K562 (cell line): ENCODE measurements at regions not wholly inside any gene's neighbourhood (a gene's known extent, or its start where the extent isn't known, plus 50 kb on each side); places are given as distances from the start of the nearest gene placed in this dataset.
"Not testable (repeated sequence)": the region's sequence is repeated elsewhere in the genome, so short reads cannot be mapped to it uniquely, and the experiment has no call there.

Experiments used
- ATAC-seq: fragments of 200-7000 bp; cut with Tn5 transposase; 3 replicates; pipeline ENCODE4 v1.9.1; 2020; ENCODE audit warnings: moderate library complexity
- BruUV-seq: library from RNA; stranded (reverse); fragments of 400-500 nt; replicated peaks from 2 replicates; lab custom pipeline; 2021; lab: Mats Ljungman, UMichigan
- CTCF ChIA-PET: fragments of 300-600 bp; formaldehyde crosslinking; extraction: SDS; loops from one replicate; lab custom pipeline; 2021; ENCODE audit warnings: low intra/inter-chr PET ratio; lab: Yijun Ruan, JAX
- POLR2A ChIA-PET: fragments of 300-600, 350-650 bp; sonication (Branson Sonifier 250); formaldehyde crosslinking; extraction: SDS; loops from one replicate; lab custom pipeline; 2021; ENCODE audit warnings: antibody characterized with exemption, inconsistent platforms; lab: Yijun Ruan, JAX
- DNase-seq, 4 experiments: peaks; one replicate each; pipeline versions ENCODE4 v3.0.0 to v3.0.0-alpha.2; 2011 to 2018; ENCODE audit warnings: low spot score in 3 of 4, mixed read lengths in 3 of 4; ENCODE audit errors: extremely low read depth in 1 of 4
- FAIRE-seq: peaks from 2 replicates; lab custom pipeline; 2011; peaks lifted over from hg19 to GRCh38; lab: Jason Lieb, UNC
- H2AFZ ChIP-seq: 2 replicates; pipeline ENCODE4 v1.6.0; 2011; ENCODE audit warnings: low read depth, low read length, control low read depth, inconsistent platforms
- H3K27ac ChIP-seq: fragments of 200-600 bp; 3 replicates; pipeline ENCODE4 v1.8.0; 2011; ENCODE audit warnings: low read depth, mild to moderate bottlenecking, control low read depth, inconsistent platforms, low read length, moderate library complexity, mixed read lengths; ENCODE audit errors: extremely low read depth
- H3K27me3 ChIP-seq, 2 experiments: fragments of 300-600 bp in 1 of 2; 2 replicates in 1 of 2; 3 replicates in 1 of 2; pipeline versions ENCODE4 v1.6.0 to v1.8.0; 2011; ENCODE audit warnings: inconsistent platforms in 2 of 2, low read length in 2 of 2, mild to moderate bottlenecking in 1 of 2, mixed read lengths in 1 of 2, moderate library complexity in 1 of 2; ENCODE audit not compliant: control insufficient read depth in 2 of 2, insufficient read depth in 2 of 2
- H3K36me3 ChIP-seq: fragments of 300-600 bp; 3 replicates; pipeline ENCODE4 v1.8.0; 2011; ENCODE audit warnings: mild to moderate bottlenecking, low read length, inconsistent platforms; ENCODE audit not compliant: control insufficient read depth, insufficient read depth
- H3K4me1 ChIP-seq, 2 experiments: fragments of 200-600 bp in 1 of 2; replicated peaks in 1 of 2; 2 replicates in 1 of 2; 3 replicates in 1 of 2; pipeline versions ENCODE4 v1.5.1 to v1.8.0; 2011; ENCODE audit warnings: inconsistent platforms in 2 of 2, low read length in 2 of 2, mild to moderate bottlenecking in 1 of 2, mixed read lengths in 1 of 2, moderate library complexity in 1 of 2; ENCODE audit not compliant: control insufficient read depth in 2 of 2, insufficient read depth in 2 of 2
- H3K4me2 ChIP-seq: 2 replicates; pipeline ENCODE4 v1.6.1; 2011; ENCODE audit warnings: low read length, control low read depth, inconsistent platforms, mixed read lengths; ENCODE audit not compliant: insufficient read depth
- H3K4me3 ChIP-seq: fragments of 200-600 bp; sonication (generic), shearing (Covaris generic); 2 replicates; pipeline ENCODE4 v1.5.1; 2016; ENCODE audit warnings: control low read depth, inconsistent platforms
- H3K79me2 ChIP-seq: fragments of 200-600 bp; 3 replicates; pipeline ENCODE4 v1.8.0; 2011; ENCODE audit warnings: low read length, inconsistent platforms; ENCODE audit not compliant: control insufficient read depth, insufficient read depth
- H3K9ac ChIP-seq, 2 experiments: 2 replicates each; pipeline versions ENCODE4 v1.6.0 to v1.6.1; 2011; ENCODE audit warnings: low read depth in 2 of 2, low read length in 2 of 2, control low read depth in 1 of 2, inconsistent platforms in 1 of 2, mild to moderate bottlenecking in 1 of 2, mixed read lengths in 1 of 2; ENCODE audit not compliant: insufficient read depth in 1 of 2
- H3K9me1 ChIP-seq: one replicate; pipeline ENCODE4 v1.6.0; 2011; ENCODE audit warnings: inconsistent platforms, mild to moderate bottlenecking, low read length, moderate library complexity; ENCODE audit not compliant: control insufficient read depth, insufficient read depth
- H3K9me3 ChIP-seq: replicated peaks from 2 replicates; pipeline ENCODE4 v1.5.1; 2011; ENCODE audit warnings: low read depth, low read length, inconsistent platforms; ENCODE audit not compliant: control insufficient read depth, insufficient read depth
- H4K20me1 ChIP-seq: replicated peaks from 2 replicates; pipeline ENCODE4 v1.6.1; 2011; ENCODE audit warnings: low read length, inconsistent platforms, mixed read lengths; ENCODE audit not compliant: control insufficient read depth, insufficient read depth
- CAMTA2 ChIP-seq: fragments of 250-450 bp; sonication (Bioruptor Pico); conservative IDR thresholded peaks from 2 replicates; pipeline ENCODE4 v1.5.1; 2022
- NFXL1 ChIP-seq: fragments of 450-650 bp; formaldehyde crosslinking; IDR thresholded peaks from 2 replicates; pipeline ENCODE4 v1.4.0; 2021; ENCODE audit warnings: mild to moderate bottlenecking
- NR0B1 ChIP-seq: fragments of 450-650 bp; IDR thresholded peaks from one replicate; pipeline ENCODE4 v1.6.1; 2018; ENCODE audit warnings: mild to moderate bottlenecking, moderate library complexity; ENCODE audit not compliant: partially characterized antibody
- SIX5 ChIP-seq, 2 experiments: IDR thresholded peaks; 2 replicates each; pipeline ENCODE4 v1.6.1; 2011; ENCODE audit warnings: low read length in 2 of 2, borderline replicate concordance in 1 of 2, low read depth in 1 of 2, mild to moderate bottlenecking in 1 of 2, moderate library complexity in 1 of 2; ENCODE audit not compliant: insufficient read depth in 1 of 2
- ZNF655 ChIP-seq: fragments of 250-450 bp; sonication (Bioruptor Pico); IDR thresholded peaks from 2 replicates; pipeline ENCODE4 v1.5.0; 2021
- WGBS: fragments of 100-300 bp; shearing (Covaris generic); methylation state at CpG from one replicate; pipeline ENCODE4 v1.1.6; 2016; ENCODE audit warnings: low coverage, mixed read lengths; ENCODE audit not compliant: insufficient coverage; ENCODE audit errors: missing lambda C conversion rate; 5-methylcytosine and 5-hydroxymethylcytosine counted together
- in situ Hi-C: fragments of 300-500 bp; cut with MboI; formaldehyde crosslinking; loops from 4 replicates; pipeline ENCODE4 v1.15.0; 2018; ENCODE audit warnings: inconsistent platforms, mixed read lengths
- intact Hi-C: fragments of 100-400 bp; cut with micrococcal nuclease; formaldehyde crosslinking; loops from 2 replicates; pipeline ENCODE4 v1.14.2; 2022

- WGBS = 2% methylated on average over 5 of the region's 5 CpGs
- in situ Hi-C loops = no loop called here
- no peaks in the 10 kb centered on the region for H3K79me2 ChIP-seq
- H3K4me3 ChIP-seq = no peak overlapping the region
- TF ChIP-seq CAMTA2 (CRISPR knock-in tag) (no peak), SIX5 (IDR thresholded peaks at IDR 0.05; ENCODE audit: borderline replicate concordance in 1 of 2, insufficient read depth in 1 of 2, low read depth in 1 of 2, low read length in 2 of 2) (no peak), ZNF655 (CRISPR knock-in tag) (no peak), NFXL1 (CRISPR knock-in tag) (no peak), NR0B1 (no peak)
- H3K27me3 ChIP-seq = no peaks in the 10 kb centered on the region
- H3K9ac ChIP-seq = no peak overlapping the region
- no TSS peak for BruUV-seq
- no peak overlapping the region for H3K27ac ChIP-seq
- H3K9me1 ChIP-seq = no peaks in the 10 kb centered on the region
- ATAC-seq (no peak), DNase-seq (no peak), FAIRE-seq (no peak)
- H2AFZ ChIP-seq = no peak overlapping the region
- intact Hi-C loops = no loop called here
- POLR2A ChIA-PET = no interaction called here
- H3K9me3 ChIP-seq = no peaks in the 10 kb centered on the region
- H3K4me2 ChIP-seq = no peak overlapping the region
- no peaks in the 10 kb centered on the region for H3K36me3 ChIP-seq
- CTCF ChIA-PET = no interaction called here
- H4K20me1 ChIP-seq = no peaks in the 10 kb centered on the region
- H3K4me1 ChIP-seq = no peaks in the 10 kb centered on the region
Measured at GRCh38 chr3:177906578-177907229, 629.5 kb upstream of the KCNMB2 start.

- BruUV-seq, H3K9me3 ChIP-seq, H3K4me1 ChIP-seq, H3K36me3 ChIP-seq, H3K27ac ChIP-seq, DNase-seq, H3K27me3 ChIP-seq, CTCF ChIA-PET, in situ Hi-C loops, H3K4me3 ChIP-seq, H3K9me1 ChIP-seq, H3K4me2 ChIP-seq, H3K9ac ChIP-seq, ATAC-seq, H2AFZ ChIP-seq, intact Hi-C loops, POLR2A ChIA-PET, FAIRE-seq, H4K20me1 ChIP-seq, H3K79me2 ChIP-seq: not testable (repeated sequence)
- 15% methylated on average over 6 of the region's 6 CpGs for WGBS
Measured at GRCh38 chr3:177909530-177909929, 626.7 kb upstream of the KCNMB2 start.
